ENCODE measurements at regions not wholly inside any gene's neighbourhood (a gene's known extent, or its start where the extent isn't known, plus 50 kb on each side); places are given as distances from the start of the nearest gene placed in this dataset.

DNA sequence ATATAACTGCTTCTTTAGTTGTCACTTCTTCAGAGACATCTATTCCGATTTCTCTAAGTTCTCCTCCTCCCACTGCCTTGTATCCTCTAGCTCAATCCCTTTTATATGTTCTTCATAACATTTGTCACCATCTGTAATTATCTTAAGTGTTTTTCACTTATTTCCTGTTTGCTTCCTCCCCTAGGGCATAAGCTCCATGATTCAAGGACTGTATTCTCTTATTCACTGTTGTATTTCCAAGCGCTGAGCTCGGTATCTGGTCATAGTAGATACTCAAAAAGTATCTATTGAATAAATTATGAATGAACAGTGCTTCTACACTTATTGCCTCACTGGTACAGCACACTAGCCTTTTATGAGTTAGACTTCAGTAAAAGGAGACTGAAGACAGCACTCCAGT lies 109.0 kb upstream of the TMPO start:
- Histone ChIP-seq H3K36me3 (ENCODE audit: control insufficient read depth, insufficient read depth, low read length) (no peaks in the 10 kb centered on the region), H3K4me3 (ENCODE audit: low read depth, low read length) (no peak overlapping the region), H3K4me1 (ENCODE audit: control insufficient read depth, insufficient read depth, low read length) (peaks cover 11% of the 10 kb centered on the region; the same call in 1 of the 2 replicates), H3K27me3 (ENCODE audit: control insufficient read depth, insufficient read depth, low read length) (no peaks in the 10 kb centered on the region), H3K27ac (ENCODE audit: low read depth, low read length) (no peak overlapping the region), H3K9ac (ENCODE audit: low read depth, low read length) (no peak overlapping the region), H3K9me3 (ENCODE audit: control insufficient read depth, insufficient read depth, low read length) (peaks cover 5% of the 10 kb centered on the region; the same call in 1 of the 2 replicates)

DNA sequence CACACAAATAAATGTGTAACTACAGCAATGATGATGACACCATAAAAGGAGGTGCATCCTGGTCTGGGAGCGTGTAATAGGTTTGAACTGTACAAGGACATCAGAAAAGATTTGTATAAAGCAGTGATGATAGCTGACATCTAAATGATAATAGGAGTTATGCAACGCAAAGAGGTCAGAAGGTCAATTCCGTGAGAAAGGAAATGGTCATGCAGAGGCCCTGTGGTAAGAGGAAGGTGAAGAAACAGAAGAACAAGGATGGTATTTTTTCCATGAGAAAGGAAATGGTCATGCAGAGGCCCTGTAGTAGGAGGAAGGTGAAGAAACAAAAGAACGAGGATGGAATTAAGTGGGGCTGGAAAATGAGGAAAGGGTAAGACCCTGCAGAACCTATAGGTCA lies 106.7 kb upstream of the TMPO start:
- no peak overlapping the region for H3K9ac ChIP-seq (ENCODE audit: low read depth, low read length)
- no peak overlapping the region for H3K27ac ChIP-seq (ENCODE audit: low read depth, low read length)
- H3K9me3 ChIP-seq (ENCODE audit: control insufficient read depth, insufficient read depth, low read length) = peaks cover 5% of the 10 kb centered on the region; the same call in 1 of the 2 replicates
- no peaks in the 10 kb centered on the region for H3K27me3 ChIP-seq (ENCODE audit: control insufficient read depth, insufficient read depth, low read length)
- H3K36me3 ChIP-seq (ENCODE audit: control insufficient read depth, insufficient read depth, low read length) = no peaks in the 10 kb centered on the region
- peaks cover 11% of the 10 kb centered on the region; the same call in 1 of the 2 replicates for H3K4me1 ChIP-seq (ENCODE audit: control insufficient read depth, insufficient read depth, low read length)
- H3K4me3 ChIP-seq (ENCODE audit: low read depth, low read length) = no peak overlapping the region

DNA sequence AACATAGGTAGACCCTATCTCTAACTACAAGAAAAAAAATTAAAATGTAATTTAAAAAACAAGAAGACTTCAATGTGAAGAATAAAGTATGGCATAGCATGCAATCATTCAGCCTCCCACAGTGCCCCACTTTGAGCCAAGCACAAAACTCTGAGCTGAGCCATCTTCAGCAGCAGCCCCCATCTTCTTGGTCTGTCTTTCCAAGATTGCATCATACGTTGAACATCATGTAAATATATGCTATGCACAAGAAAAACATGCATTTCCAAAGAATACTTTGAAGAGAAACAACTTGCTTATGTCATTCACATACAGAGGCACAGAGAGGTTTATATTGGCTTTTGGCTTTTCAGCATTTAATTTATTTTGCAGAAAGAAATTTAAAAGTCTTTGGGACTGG lies 105.8 kb upstream of the TMPO start:
- Histone ChIP-seq H3K36me3 (ENCODE audit: control insufficient read depth, insufficient read depth, low read length) (no peaks in the 10 kb centered on the region), H3K27me3 (ENCODE audit: control insufficient read depth, insufficient read depth, low read length) (no peaks in the 10 kb centered on the region), H3K27ac (ENCODE audit: low read depth, low read length) (no peak overlapping the region), H3K9ac (ENCODE audit: low read depth, low read length) (no peak overlapping the region), H3K4me3 (ENCODE audit: low read depth, low read length) (no peak overlapping the region), H3K4me1 (ENCODE audit: control insufficient read depth, insufficient read depth, low read length) (peaks cover 3% of the 10 kb centered on the region; the same call in 1 of the 2 replicates), H3K9me3 (ENCODE audit: control insufficient read depth, insufficient read depth, low read length) (peaks cover 5% of the 10 kb centered on the region; the same call in 1 of the 2 replicates)

DNA sequence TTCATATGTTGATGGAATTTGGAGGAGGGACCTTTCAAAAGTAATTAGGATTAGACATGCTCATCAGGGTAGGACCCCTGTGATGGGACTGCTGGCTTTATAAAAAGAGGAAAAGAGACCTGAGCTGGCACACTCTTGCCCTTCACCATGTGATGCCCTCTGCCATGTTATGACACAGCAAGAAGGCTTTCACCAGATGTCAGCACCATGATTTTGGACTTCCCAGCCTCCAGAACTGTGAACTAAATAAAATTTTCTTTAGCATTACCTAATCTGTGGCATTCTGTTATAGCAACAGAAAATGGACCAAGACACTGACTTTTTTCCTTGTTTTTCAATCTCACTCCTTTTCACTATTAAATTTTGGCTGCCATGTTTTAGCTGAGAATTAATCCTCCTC lies 105.0 kb upstream of the TMPO start:
- Histone ChIP-seq H3K4me1 (ENCODE audit: control insufficient read depth, insufficient read depth, low read length) (no peaks in the 10 kb centered on the region), H3K9ac (ENCODE audit: low read depth, low read length) (no peak overlapping the region), H3K9me3 (ENCODE audit: control insufficient read depth, insufficient read depth, low read length) (peaks cover 5% of the 10 kb centered on the region; the same call in 1 of the 2 replicates), H3K4me3 (ENCODE audit: low read depth, low read length) (no peak overlapping the region), H3K27ac (ENCODE audit: low read depth, low read length) (no peak overlapping the region), H3K36me3 (ENCODE audit: control insufficient read depth, insufficient read depth, low read length) (no peaks in the 10 kb centered on the region), H3K27me3 (ENCODE audit: control insufficient read depth, insufficient read depth, low read length) (no peaks in the 10 kb centered on the region)

DNA sequence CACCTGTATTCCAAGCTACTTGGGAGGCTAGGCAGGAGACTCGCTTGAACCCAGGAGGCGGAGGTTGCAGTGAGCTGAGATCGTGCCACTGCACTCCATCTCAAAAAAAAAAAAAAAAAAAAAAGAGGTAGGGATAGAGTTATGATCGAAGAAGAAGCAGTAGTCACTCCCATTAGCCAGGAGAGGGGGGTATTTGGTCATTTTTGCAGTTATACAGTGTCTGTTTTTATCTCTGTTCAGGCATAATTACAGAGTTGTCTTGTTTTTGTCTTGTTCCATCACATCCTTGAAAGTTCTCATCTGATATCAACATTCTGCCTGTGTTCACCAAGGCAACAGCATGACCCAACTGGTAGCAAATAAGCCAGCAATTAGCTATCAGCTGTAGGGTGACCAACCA lies 98.5 kb upstream of the TMPO start:
- H3K9ac ChIP-seq (ENCODE audit: low read depth, low read length) = no peak overlapping the region

DNA sequence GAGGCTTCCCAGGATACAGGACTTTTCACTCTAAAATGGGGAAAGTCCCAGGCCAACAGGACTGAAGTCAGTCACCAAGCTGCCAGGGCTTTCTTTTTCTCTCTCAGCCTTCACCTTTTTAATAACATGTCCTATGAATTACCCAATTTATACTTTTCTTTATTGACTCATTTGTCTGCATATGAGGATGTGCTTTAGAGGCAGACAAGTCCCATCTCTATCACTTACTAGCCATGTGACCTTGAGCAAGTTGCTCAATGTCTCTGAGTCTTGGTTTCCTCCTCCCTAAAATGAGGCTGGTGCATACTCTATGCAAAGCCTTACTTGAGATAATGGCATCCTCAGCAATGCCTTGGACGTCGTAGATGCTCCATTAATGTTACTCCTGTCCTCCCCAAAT lies 98.1 kb upstream of the TMPO start:
- H3K9ac ChIP-seq (ENCODE audit: low read depth, low read length) = no peak overlapping the region
- no peaks in the 10 kb centered on the region for H3K36me3 ChIP-seq (ENCODE audit: control insufficient read depth, insufficient read depth, low read length)
- H3K4me3 ChIP-seq (ENCODE audit: low read depth, low read length) = no peak overlapping the region
- H3K27ac ChIP-seq (ENCODE audit: low read depth, low read length) = no peak overlapping the region
- no peaks in the 10 kb centered on the region for H3K9me3 ChIP-seq (ENCODE audit: control insufficient read depth, insufficient read depth, low read length)
- peaks cover 13% of the 10 kb centered on the region for H3K4me1 ChIP-seq (ENCODE audit: control insufficient read depth, insufficient read depth, low read length)
- H3K27me3 ChIP-seq (ENCODE audit: control insufficient read depth, insufficient read depth, low read length) = no peaks in the 10 kb centered on the region

More for the DNA sequence above, 98.5 kb upstream of the TMPO start:
- Histone ChIP-seq H3K4me1 (ENCODE audit: control insufficient read depth, insufficient read depth, low read length) (peaks cover 13% of the 10 kb centered on the region), H3K27me3 (ENCODE audit: control insufficient read depth, insufficient read depth, low read length) (no peaks in the 10 kb centered on the region), H3K9me3 (ENCODE audit: control insufficient read depth, insufficient read depth, low read length) (no peaks in the 10 kb centered on the region), H3K36me3 (ENCODE audit: control insufficient read depth, insufficient read depth, low read length) (no peaks in the 10 kb centered on the region), H3K27ac (ENCODE audit: low read depth, low read length) (no peak overlapping the region), H3K4me3 (ENCODE audit: low read depth, low read length) (no peak overlapping the region)

DNA sequence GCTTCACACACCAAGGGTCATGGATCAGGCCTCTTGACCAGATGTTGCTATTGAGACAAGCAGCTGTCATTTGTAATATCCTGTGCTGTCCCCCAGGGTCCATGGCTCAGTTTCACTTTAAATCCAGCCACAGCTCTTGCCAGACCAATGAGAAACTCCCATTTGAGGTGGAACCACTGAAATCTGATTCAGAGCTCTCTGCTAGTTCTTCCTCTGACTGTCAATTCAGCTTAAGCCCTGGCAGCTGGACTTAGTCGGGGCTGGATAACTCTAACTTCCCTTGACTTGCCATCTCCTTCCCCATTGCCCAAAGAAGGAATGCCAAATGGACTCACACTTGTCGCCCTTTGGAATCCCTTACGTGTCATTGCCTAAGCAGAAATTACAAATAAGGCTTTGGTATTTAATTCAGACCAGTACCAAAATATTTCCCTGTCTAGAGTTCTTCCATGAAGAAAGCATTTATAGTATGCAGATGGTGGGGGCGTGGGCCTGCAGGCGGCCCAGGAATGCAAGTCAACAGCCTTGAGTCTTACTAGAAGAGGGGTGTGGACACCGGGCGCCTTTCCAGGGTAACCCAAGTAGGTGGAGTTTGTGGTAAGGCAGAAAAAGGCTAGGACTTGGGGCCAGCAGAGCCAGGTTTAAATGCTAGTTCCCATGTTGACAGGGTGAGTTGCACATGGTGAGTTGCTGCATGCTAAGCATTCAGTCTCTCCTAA lies 96.9 kb upstream of the TMPO start:
- Histone ChIP-seq H3K36me3 (ENCODE audit: control insufficient read depth, insufficient read depth, low read length) (no peaks in the 10 kb centered on the region), H3K27ac (ENCODE audit: low read depth, low read length) (peak overlapping the region; percentile 42), H3K27me3 (ENCODE audit: control insufficient read depth, insufficient read depth, low read length) (no peaks in the 10 kb centered on the region), H3K4me3 (ENCODE audit: low read depth, low read length) (no peak overlapping the region), H3K9ac (ENCODE audit: low read depth, low read length) (no peak overlapping the region), H3K4me1 (ENCODE audit: control insufficient read depth, insufficient read depth, low read length) (peaks cover 13% of the 10 kb centered on the region), H3K9me3 (ENCODE audit: control insufficient read depth, insufficient read depth, low read length) (no peaks in the 10 kb centered on the region)

DNA sequence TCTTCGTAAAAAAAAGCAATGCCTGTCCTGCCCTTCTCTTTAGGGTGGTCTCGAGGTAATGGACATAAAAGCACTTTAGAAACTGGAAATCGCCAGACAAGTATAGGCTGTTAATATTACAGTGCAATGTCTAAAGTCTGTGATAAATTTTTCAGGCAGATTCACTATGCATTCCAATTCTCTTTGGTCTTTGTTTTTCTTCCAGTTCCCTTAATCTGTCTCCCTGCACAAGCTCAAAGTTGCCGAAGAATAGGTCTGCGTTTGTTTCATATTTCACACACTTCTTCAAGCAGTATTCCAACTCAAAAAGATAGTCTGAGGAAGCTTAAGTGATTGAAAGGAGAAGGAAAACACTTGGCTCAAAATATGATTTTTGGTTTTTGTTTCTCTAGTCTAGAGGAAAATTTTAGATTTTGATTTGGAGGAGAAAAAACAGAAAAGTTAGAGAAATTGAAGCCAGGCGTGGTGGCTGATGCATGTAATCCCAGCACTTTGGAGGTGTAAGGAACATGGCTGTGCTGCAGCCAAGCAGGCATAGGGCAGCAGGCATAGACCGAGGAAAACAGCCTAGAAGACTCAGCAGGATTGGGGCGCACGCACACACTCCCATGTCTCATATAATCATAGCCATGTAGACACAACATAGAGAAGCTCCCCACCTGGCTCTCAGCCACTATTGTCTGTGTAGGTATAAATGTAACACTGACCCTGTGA lies 96.2 kb upstream of the TMPO start:
- H3K4me3 ChIP-seq (ENCODE audit: low read depth, low read length) = no peak overlapping the region
- H3K4me1 ChIP-seq (ENCODE audit: control insufficient read depth, insufficient read depth, low read length) = peaks cover 13% of the 10 kb centered on the region
- H3K9me3 ChIP-seq (ENCODE audit: control insufficient read depth, insufficient read depth, low read length) = no peaks in the 10 kb centered on the region
- H3K27me3 ChIP-seq (ENCODE audit: control insufficient read depth, insufficient read depth, low read length) = no peaks in the 10 kb centered on the region
- no peaks in the 10 kb centered on the region for H3K36me3 ChIP-seq (ENCODE audit: control insufficient read depth, insufficient read depth, low read length)
- H3K27ac ChIP-seq (ENCODE audit: low read depth, low read length) = no peak overlapping the region
- H3K9ac ChIP-seq (ENCODE audit: low read depth, low read length) = no peak overlapping the region

DNA sequence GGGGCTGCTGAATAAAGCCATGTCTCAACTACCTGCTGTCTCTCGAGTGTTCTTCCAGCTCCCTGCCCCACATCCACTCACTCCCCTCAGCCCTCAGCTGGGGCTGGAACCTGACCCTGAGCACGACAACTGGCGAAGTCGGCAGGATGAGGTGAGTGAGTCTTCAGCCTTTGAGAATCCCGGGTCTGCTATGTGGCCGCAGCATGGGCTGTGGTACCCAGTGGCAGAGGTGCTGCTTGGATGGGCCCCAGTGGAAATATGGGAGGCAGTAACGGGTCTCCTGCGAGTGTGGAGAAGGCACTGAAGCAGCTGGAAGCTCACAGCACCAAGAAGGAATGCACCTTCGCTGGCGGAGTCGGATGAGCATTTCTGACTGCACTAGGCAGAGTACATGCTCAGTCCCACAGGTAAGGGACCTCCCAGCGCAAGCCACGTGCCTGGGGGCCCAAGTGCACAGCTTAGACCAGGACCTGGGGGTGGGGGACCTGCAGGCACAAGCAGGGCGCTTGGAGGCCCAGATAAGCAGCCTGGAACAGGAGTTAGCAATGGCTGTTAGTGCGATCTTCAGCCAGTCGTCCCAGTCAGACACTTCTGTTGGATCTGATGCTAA lies 95.5 kb upstream of the TMPO start:
- no peaks in the 10 kb centered on the region for H3K27me3 ChIP-seq (ENCODE audit: control insufficient read depth, insufficient read depth, low read length)
- H3K9ac ChIP-seq (ENCODE audit: low read depth, low read length) = no peak overlapping the region
- no peak overlapping the region for H3K27ac ChIP-seq (ENCODE audit: low read depth, low read length)
- H3K36me3 ChIP-seq (ENCODE audit: control insufficient read depth, insufficient read depth, low read length) = no peaks in the 10 kb centered on the region
- H3K4me3 ChIP-seq (ENCODE audit: low read depth, low read length) = no peak overlapping the region
- peaks cover 13% of the 10 kb centered on the region for H3K4me1 ChIP-seq (ENCODE audit: control insufficient read depth, insufficient read depth, low read length)
- H3K9me3 ChIP-seq (ENCODE audit: control insufficient read depth, insufficient read depth, low read length) = no peaks in the 10 kb centered on the region

DNA sequence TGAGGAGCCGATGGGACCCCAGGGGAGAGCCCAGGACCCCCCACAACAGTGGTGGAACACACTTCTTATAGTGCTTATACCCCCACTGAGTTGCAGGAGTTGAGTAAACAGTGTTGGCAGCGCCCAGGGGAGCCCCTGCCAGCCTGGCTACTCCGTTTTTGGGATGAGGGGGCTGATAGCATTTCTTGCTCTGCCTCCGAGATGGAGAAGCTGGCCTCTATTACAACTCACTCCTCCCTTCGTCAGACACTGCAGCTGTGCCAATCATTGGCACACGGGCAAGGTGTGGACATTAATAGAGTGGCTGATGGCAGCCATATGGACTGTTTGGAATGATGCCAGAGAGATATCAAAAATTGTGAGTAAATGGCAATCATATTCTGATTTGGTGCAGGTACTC lies 94.9 kb upstream of the TMPO start:
- Histone ChIP-seq H3K27ac (ENCODE audit: low read depth, low read length) (no peak overlapping the region), H3K36me3 (ENCODE audit: control insufficient read depth, insufficient read depth, low read length) (no peaks in the 10 kb centered on the region), H3K9ac (ENCODE audit: low read depth, low read length) (no peak overlapping the region), H3K4me1 (ENCODE audit: control insufficient read depth, insufficient read depth, low read length) (peaks cover 13% of the 10 kb centered on the region), H3K9me3 (ENCODE audit: control insufficient read depth, insufficient read depth, low read length) (no peaks in the 10 kb centered on the region), H3K4me3 (ENCODE audit: low read depth, low read length) (no peak overlapping the region), H3K27me3 (ENCODE audit: control insufficient read depth, insufficient read depth, low read length) (no peaks in the 10 kb centered on the region)

DNA sequence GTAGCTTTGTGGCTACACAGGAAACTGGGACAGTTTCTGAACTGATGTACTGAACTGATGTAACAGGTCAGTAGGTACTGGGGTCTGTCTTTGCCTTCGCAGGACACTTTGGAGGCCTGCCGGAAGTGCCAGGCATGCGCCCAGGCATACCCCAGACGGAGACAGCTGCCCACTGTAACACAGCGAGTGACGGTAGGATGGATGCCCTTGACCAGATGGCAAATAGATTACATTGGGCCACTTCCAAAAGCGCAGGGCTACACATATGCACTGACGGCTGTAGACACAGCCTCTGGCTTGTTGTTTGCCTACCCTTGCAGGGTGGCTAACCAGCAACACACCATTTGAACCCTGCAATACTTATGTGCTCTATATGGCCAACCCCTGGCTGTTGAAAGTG lies 94.1 kb upstream of the TMPO start:
- Histone ChIP-seq H3K4me1 (ENCODE audit: control insufficient read depth, insufficient read depth, low read length) (peaks cover 13% of the 10 kb centered on the region), H3K27ac (ENCODE audit: low read depth, low read length) (no peak overlapping the region), H3K4me3 (ENCODE audit: low read depth, low read length) (no peak overlapping the region), H3K27me3 (ENCODE audit: control insufficient read depth, insufficient read depth, low read length) (no peaks in the 10 kb centered on the region), H3K36me3 (ENCODE audit: control insufficient read depth, insufficient read depth, low read length) (no peaks in the 10 kb centered on the region), H3K9ac (ENCODE audit: low read depth, low read length) (no peak overlapping the region), H3K9me3 (ENCODE audit: control insufficient read depth, insufficient read depth, low read length) (no peaks in the 10 kb centered on the region)

Data from HUES48 (cell line).